Keratinocyte (primary cell): ENCODE measurements at regions not wholly inside any gene's neighbourhood (a gene's known extent, or its start where the extent isn't known, plus 50 kb on each side); places are given as distances from the start of the nearest gene placed in this dataset.

Source experiments
- DNase-seq: peaks from one replicate; pipeline ENCODE4 v3.0.0-alpha.2; 2011; ENCODE audit warnings: low read depth, missing footprints, low spot score
- FAIRE-seq: peaks from 2 replicates; lab custom pipeline; 2011; peaks lifted over from hg19 to GRCh38; lab: Jason Lieb, UNC
- H2AFZ ChIP-seq: 2 replicates; pipeline ENCODE4 v1.6.0; 2012; ENCODE audit warnings: low read length, control low read depth, inconsistent platforms; ENCODE audit not compliant: control insufficient read depth
- H3K27ac ChIP-seq: 2 replicates; pipeline ENCODE4 v1.5.1; 2011; ENCODE audit warnings: low read length; ENCODE audit not compliant: control insufficient read depth, insufficient read depth
- H3K27me3 ChIP-seq: 3 replicates; pipeline ENCODE4 v1.6.0; 2011; ENCODE audit warnings: low read length; ENCODE audit not compliant: control insufficient read depth, insufficient read depth; ENCODE audit errors: extremely low read depth
- H3K36me3 ChIP-seq, 2 experiments: 2 replicates in 1 of 2; 3 replicates in 1 of 2; pipeline ENCODE4 v1.5.1; 2011; ENCODE audit warnings: low read length in 2 of 2, mild to moderate bottlenecking in 1 of 2; ENCODE audit not compliant: control insufficient read depth in 2 of 2, insufficient read depth in 2 of 2; ENCODE audit errors: extremely low read depth in 1 of 2
- H3K4me1 ChIP-seq: 3 replicates; pipeline ENCODE4 v1.5.1; 2011; ENCODE audit warnings: low read length; ENCODE audit not compliant: control insufficient read depth, insufficient read depth; ENCODE audit errors: extremely low read depth
- H3K4me2 ChIP-seq: 3 replicates; pipeline ENCODE4 v1.6.0; 2011; ENCODE audit warnings: low read depth, low read length; ENCODE audit not compliant: control insufficient read depth, insufficient read depth; ENCODE audit errors: extremely low read depth
- H3K4me3 ChIP-seq, 3 experiments: fragments of 200-600 bp in 1 of 3; sonication (generic) in 1 of 3; 2 replicates in 2 of 3; 3 replicates in 1 of 3; pipeline ENCODE4 v1.5.1; 2011 to 2016; ENCODE audit warnings: low read length in 3 of 3, mild to moderate bottlenecking in 3 of 3, control low read depth in 2 of 3, inconsistent platforms in 1 of 3, low read depth in 1 of 3, mixed read lengths in 1 of 3, mixed run types in 1 of 3, moderate library complexity in 1 of 3; ENCODE audit not compliant: control insufficient read depth in 2 of 3, insufficient read depth in 2 of 3; ENCODE audit errors: extremely low read depth in 1 of 3
- H3K79me2 ChIP-seq: 2 replicates; pipeline ENCODE4 v1.6.0; 2012; ENCODE audit warnings: low read length; ENCODE audit not compliant: control insufficient read depth, insufficient read depth
- H3K9ac ChIP-seq: 3 replicates; pipeline ENCODE4 v1.6.0; 2011; ENCODE audit warnings: low read length; ENCODE audit not compliant: control insufficient read depth, insufficient read depth; ENCODE audit errors: extremely low read depth
- H3K9me1 ChIP-seq: 3 replicates; pipeline ENCODE4 v1.6.0; 2011; ENCODE audit warnings: low read length; ENCODE audit not compliant: control insufficient read depth, insufficient read depth; ENCODE audit errors: extremely low read depth
- H3K9me3 ChIP-seq: 2 replicates; pipeline ENCODE4 v1.5.1; 2012; ENCODE audit warnings: low read depth, low read length; ENCODE audit not compliant: control insufficient read depth
- H4K20me1 ChIP-seq: 3 replicates; pipeline ENCODE4 v1.6.0; 2011; ENCODE audit warnings: low read length; ENCODE audit not compliant: control insufficient read depth, insufficient read depth; ENCODE audit errors: extremely low read depth
- CTCF ChIP-seq, 3 experiments: IDR thresholded peaks in 1 of 3; conservative IDR thresholded peaks in 1 of 3; optimal IDR thresholded peaks in 1 of 3; 2 replicates in 2 of 3; 3 replicates in 1 of 3; pipeline versions ENCODE3 to v1.5.1; 2011; ENCODE audit warnings: low read length in 3 of 3, mild to moderate bottlenecking in 3 of 3, moderate library complexity in 2 of 3, control low read depth in 1 of 3, inconsistent platforms in 1 of 3; ENCODE audit not compliant: insufficient read depth in 2 of 3; ENCODE audit errors: extremely low read depth in 1 of 3
- EZH2 ChIP-seq: IDR thresholded peaks from one replicate; pipeline ENCODE4 v1.6.1; 2012; ENCODE audit warnings: inconsistent platforms, mild to moderate bottlenecking, low read length, moderate library complexity
- dilution Hi-C: fragments of 300-500 bp; cut with MboI; formaldehyde crosslinking; loops from one replicate; pipeline ENCODE4 v1.7.0; 2020; ENCODE audit warnings: low sequenced_read_pairs; ENCODE audit not compliant: extremely low pct_ligation_motif_present

DNA sequence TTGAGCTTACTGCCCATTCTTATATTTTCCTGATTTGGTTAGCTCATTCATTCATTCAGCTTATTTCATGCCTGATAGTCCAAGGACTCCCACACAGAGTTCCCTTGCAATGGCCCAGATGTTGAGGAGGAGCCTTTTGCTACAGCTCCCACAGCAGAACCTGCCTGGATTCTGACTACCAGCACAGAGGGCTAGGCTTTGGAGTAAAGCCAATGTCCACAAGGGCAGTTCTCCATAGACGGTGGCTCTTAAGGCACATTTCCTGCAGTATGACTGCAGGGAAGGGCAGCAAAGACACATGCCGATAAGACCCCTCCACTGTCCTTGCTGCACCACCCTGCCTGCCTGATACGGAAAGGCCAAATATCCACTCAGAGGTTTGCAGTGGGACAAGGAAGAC lies 112.3 kb upstream of the SYNDIG1 start:
- no peak overlapping the region for H3K27ac ChIP-seq
- no peaks in the 10 kb centered on the region for H3K9me3 ChIP-seq
- no peaks in the 10 kb centered on the region for H3K36me3 ChIP-seq
- no peak overlapping the region for H3K4me2 ChIP-seq
- no peaks in the 10 kb centered on the region for H4K20me1 ChIP-seq
- H3K79me2 ChIP-seq: no peaks in the 10 kb centered on the region
- no peak for DNase-seq
- no peak overlapping the region for H3K4me3 ChIP-seq
- no peaks in the 10 kb centered on the region for H3K4me1 ChIP-seq
- no peak for TF ChIP-seq CTCF (optimal IDR thresholded peaks at IDR 0.05 in 1 of 3, IDR thresholded peaks at IDR 0.05 in 1 of 3, conservative IDR thresholded peaks at IDR 0.05 in 1 of 3; ENCODE audit: extremely low read depth in 1 of 3, insufficient read depth in 2 of 3, low read length in 3 of 3)
- no peak for TF ChIP-seq EZH2
- no peaks in the 10 kb centered on the region for H3K27me3 ChIP-seq
- FAIRE-seq: no peak
- no peak overlapping the region for H3K9ac ChIP-seq
- dilution Hi-C loops: no loop called here
- no peaks in the 10 kb centered on the region for H3K9me1 ChIP-seq
- no peak overlapping the region for H2AFZ ChIP-seq

DNA sequence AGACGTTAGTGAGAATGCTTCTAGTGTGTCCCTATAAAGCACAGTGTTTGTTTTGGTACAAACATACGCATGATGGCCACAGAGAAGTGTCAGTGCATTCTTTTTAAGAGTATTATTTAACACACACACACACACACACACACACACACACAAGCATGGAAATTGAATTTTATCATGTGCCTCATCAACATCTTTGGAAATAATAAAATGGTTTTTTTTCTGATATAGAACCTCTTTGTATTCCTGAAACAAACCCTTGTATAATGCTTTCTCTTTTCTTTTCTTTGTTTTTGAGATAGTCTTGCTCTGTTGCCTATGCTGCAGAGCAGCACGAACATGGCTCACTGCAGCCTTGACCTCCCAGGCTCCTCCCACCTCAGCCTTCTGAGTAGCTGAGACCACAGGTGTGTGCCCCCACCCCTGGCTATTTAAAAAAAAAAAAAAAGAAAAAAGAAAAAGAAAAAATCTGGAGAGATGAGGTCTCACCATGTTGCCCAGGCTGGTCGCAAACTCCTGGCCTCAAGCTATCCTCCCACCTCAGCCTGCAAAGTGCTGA lies 116.2 kb upstream of the SYNDIG1 start:
- dilution Hi-C loops: no loop called here
- no peaks in the 10 kb centered on the region for H3K27me3 ChIP-seq
- TF ChIP-seq EZH2 (no peak), CTCF (optimal IDR thresholded peaks at IDR 0.05 in 1 of 3, IDR thresholded peaks at IDR 0.05 in 1 of 3, conservative IDR thresholded peaks at IDR 0.05 in 1 of 3; ENCODE audit: extremely low read depth in 1 of 3, insufficient read depth in 2 of 3, low read length in 3 of 3) (no peak)

More for the DNA sequence above, 116.2 kb upstream of the SYNDIG1 start:
- no peak overlapping the region for H3K9ac ChIP-seq
- H3K4me1 ChIP-seq: no peaks in the 10 kb centered on the region
- H3K36me3 ChIP-seq: no peaks in the 10 kb centered on the region
- FAIRE-seq (no peak), DNase-seq (no peak)
- no peak overlapping the region for H3K27ac ChIP-seq
- no peaks in the 10 kb centered on the region for H4K20me1 ChIP-seq
- H3K4me3 ChIP-seq: no peak overlapping the region
- no peak overlapping the region for H3K4me2 ChIP-seq
- H3K9me1 ChIP-seq: no peaks in the 10 kb centered on the region
- H2AFZ ChIP-seq: no peak overlapping the region
- no peaks in the 10 kb centered on the region for H3K79me2 ChIP-seq
- H3K9me3 ChIP-seq: no peaks in the 10 kb centered on the region
